ENCODE measurements at regions not wholly inside any gene's neighbourhood (a gene's known extent, or its start where the extent isn't known, plus 50 kb on each side); places are given as distances from the start of the nearest gene placed in this dataset.
"Not testable (repeated sequence)": the region's sequence is repeated elsewhere in the genome, so short reads cannot be mapped to it uniquely, and the experiment has no call there.

DNA sequence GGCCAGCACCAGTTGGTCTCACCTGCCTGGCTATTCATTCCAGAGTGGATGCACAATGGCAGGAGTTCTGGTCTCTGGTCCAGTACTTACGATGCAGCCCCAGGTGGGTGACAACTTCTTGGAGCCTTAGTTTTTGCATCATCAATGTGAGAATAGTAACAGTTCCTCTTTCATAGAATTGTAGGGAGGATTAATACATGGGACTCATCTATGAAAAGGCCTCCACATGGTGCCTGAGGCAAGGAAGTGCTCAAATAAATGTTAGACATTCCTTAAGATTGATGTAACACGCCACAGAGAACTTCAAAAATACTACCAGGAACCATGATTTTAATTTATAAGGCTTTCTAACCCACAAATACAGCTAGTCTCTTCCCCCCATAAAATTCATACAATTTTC is 120.1 kb upstream of the CHST15 start:
- DNase-seq (ENCODE audit: low spot score): no peak

DNA sequence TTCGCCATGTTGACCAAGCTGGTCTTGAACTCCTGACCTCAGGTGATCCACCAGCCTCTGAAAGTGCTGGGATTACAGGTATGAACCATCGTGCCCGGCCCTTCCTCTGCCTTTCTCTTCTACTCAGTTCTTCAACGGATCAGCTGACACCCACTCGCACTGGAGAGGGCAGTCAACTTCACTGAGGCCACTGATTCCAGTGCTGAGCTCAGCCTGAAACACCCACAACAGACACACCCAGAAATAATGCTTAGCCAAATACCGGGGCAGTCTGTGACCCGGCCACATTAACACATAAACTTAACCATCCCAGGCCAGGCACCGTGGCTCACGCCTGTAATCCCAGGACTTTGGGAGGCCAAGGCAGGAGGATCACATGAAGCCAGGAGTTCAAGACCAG is 119.3 kb upstream of the CHST15 start:
- no peak for DNase-seq (ENCODE audit: low spot score)

DNA sequence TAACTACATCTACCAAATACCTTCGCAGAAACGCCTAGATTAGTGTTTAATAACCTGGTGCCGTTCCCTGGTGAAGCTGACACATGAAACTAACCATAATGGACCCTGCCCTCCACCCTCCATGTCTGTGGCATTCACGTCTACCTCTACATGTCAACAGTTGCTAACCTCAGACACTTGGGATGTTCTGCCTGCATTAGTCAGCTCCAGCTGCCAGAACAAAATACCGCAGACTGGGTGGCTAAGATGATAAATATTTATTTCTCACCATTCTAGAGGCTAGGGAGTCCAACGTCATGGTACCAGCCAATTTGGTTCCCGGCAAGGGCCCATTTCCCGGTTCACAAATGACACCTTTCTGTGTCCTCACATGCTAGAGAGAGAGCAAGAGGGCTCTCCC is 118.5 kb upstream of the CHST15 start:
- DNase-seq (ENCODE audit: low spot score): no peak

DNA sequence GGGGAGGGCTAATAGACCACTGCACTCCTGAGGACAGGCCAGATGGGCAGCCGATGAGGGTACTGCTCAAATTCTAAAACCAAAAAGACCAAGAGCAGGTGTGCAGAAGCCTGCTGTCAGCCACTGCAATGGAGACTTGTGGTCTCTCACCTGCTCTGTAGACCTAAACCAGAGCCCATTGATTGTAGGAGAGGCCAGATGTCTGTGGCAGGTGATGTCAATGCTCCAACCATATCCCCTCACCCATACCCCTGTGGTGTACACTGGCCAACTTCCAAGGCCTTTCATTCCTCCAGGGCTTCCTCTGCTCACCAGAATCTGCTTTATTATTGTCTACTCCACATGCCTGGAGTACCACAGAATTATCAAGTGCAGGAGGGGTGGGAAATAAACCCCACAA is 116.9 kb upstream of the CHST15 start:
- DNase-seq (ENCODE audit: low spot score): no peak

DNA sequence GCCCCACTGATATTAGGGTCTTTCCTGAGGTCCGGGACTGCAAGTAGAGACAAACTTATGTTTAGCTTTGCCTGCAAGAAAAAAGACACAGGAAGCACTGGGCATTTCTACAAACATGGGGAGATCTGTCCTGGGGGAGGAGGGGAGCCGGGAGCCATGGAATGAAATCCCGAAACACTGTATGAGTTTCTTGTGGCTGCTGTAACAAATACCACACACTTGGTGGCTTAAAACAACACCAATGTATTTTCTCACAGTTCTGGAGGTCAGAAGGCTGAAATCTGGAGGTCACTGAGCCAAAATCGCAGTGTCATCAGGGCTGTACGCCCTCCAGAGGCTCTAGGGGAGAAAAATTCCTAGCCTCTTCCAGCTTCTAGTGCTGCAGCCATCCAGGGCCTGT is 114.0 kb upstream of the CHST15 start:
- no peak for DNase-seq (ENCODE audit: low spot score)

DNA sequence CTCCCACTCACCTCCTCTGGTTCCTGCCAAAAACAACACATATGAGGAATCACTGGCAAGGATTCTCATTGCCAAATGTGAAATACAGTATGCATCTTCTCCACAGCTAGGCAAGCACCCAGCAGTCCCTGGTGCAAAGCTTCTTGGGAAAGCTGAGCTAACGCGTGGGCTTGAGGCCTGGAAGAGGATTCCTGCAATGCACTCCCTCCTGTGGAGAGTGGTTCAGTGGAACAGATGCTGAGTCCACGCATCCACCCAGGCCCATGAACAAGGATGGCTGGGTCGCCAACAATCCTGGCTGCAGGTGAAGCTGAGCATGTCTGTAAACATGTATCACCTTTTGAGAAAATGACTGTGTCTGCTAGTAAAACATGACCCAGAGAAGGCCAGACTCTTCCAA is 113.2 kb upstream of the CHST15 start:
- DNase-seq (ENCODE audit: low spot score): no peak

DNA sequence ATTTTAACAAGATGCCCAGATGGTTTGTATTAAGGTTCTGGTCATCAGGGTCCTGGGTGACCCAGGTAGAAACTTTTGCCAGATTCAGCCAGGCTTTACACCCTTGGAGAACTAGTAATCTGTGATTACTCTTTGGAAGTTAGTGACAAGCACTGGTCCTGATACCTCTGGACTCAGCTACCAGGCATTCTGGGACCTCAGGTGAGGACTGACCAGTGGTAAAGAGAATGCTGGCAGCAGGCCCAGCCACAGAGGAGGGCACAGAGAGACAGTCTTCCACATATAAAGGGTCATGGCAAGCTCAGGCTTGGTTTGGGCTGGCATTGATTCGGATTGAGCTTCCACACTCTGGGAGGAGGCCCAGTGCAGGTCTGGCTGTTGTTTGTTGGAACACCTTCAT is 112.0 kb upstream of the CHST15 start:
- DNase-seq (ENCODE audit: low spot score): no peak

DNA sequence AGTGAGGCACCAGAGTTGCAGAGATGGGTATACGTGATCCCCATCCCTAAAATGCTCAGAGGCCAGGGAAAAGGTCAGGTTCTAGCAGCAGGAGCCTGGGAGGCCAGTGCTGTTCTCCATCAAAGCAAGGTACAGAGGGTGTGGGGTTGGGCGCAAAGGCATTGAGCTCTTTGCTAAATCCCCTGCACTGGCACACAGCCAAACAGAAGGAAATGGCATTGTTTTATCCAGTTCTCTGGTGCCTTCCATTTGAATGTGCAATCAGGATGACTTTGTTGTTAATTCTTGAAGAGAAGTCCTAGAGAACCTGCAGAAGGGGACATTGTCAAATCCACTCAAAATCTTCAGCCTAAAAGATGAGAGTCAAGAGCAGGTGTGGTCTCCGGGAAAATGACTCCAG is 111.3 kb upstream of the CHST15 start:
- DNase-seq (ENCODE audit: low spot score): no peak

DNA sequence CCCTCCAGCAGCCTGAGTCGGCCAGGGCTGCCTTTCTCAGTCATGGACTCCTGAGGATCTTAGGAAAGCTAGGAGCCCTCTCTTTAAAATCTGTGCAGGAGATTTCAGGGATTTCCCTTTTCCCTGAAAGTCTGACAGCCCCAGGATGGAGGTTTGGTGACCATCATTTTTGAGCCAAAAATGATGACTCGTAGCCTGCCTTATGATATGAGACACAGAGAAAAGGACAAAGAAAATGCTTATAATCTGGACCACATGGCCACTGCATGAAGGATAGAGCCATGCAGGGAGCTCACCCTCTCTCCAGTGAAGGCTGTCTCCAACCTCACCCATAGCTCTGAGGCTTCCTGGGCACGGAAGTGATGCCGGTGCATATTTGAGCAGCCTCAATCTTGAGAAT is 106.6 kb upstream of the CHST15 start:
- DNase-seq (ENCODE audit: low spot score): no peak

DNA sequence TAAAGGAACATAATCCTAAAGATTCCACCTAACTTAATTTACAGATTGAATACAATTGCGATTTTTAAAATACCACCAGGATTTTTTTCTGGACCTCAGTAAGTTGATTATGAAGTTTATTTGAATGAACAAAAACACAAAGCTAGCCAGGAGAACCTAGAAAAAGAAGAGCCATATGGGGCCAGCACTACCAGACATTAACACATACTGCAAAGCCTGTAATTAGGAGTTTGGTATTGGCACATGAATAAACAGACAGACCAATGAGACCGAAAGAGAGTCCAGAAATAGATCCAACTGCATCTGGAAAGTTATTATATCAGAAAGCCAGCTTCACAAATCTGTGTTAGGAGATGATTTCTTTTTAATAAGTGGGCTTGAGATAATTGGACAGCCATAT is 105.5 kb upstream of the CHST15 start:
- DNase-seq (ENCODE audit: low spot score): no peak

DNA sequence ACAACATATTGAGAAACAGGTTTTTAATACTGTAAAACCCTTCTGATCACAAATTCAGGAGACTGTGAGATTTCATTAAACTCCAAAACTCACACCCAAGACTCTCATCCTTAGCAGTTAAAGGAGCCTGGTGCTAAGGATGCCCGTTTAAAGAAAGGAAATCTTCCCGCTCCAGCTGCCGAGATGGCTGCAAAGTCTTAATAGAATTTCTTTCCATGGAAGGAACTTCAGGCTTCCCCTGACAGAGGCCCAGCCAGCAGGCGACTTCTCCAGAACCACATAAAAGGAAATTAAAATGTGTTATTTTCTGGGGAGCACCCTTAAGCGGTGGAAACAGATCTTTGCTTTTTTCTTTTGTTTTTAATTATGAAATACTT is 104.7 kb upstream of the CHST15 start:
- no peak for DNase-seq (ENCODE audit: low spot score)

DNA sequence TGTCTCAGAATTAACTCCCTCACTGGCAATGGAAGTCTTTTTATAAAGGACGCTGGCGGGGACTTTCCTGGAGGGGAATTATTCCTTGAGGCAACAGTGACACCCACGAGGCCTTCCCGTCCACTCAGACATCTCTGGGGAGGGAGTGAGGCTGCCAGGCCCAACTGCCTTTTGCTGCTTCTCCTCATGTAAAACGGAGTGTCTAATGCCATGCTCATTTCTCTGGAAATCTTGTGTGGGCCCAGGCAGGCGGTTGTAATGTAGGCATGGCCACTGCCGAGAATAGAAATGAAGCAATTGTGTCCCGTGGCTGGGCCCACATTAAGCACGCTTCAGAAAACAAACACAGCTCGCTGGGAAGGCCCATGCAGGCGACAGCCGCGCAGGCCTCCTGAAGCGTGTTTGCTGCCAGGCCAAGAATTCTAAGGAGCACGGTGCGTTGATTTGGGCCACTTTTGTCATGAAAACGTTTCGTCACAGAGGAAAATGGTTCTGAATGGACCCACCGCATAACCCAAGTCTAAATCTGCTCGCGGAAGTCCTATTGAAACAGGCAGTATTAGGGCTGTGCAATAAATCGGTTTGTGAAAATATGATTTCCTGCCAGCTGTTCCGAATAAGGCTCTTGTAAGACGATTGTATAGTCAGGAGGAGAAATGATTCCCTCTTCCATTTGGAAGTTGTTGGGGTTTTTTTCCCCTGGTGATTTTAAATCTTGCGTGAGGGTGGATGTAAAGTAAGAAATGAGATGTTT is 104.2 kb upstream of the CHST15 start:
- DNase-seq (ENCODE audit: low spot score): peak; percentile 15

DNA sequence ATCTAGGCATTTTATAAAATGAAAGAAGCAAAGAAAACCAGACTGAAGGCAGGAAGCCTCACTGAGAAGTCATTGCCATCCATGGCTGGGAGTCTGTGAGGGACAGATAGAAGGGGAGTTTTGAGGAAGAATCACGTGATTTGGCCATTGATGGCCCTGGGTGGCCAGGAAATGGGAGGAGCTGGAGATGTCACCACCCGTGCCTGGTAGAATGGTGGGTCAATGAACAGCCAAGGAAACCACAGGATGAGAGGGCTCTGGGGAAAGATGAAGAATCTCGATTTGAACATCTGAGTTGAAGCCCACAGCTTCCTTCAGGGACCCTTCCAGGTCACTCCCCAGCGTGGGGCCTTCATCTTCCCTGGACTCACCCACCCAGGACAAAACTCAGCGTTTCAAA is 103.3 kb upstream of the CHST15 start:
- no peak for DNase-seq (ENCODE audit: low spot score)

DNA sequence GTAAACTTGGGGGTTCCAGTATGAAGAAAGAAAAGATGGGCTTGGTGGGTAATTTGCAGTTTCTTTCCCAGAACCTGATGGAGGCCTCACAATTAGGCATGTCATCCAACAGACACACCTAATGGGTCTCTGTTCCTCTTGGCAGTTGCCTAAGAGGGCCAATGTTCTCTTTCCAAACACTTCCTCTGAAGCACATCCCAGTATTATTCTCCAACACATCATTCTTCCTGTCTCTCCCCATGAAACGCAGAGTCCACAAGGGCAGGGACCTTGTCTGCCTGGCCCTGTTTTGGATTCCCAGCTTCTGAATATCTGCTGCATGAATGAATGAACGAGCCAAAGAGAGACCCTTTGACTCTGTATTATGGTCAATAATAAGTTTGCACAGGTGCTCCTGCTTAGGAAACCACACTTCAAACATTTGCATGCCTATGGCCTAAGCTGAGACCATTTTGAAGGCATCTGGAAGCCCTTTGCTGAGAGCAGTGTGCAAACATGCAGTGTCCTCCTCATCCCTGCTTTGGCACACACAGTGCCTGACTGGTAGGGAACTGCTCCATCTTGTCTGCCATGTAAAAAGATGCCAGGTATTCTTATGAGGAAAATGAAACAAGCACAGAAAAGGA is 100.9 kb upstream of the CHST15 start:
- no peak for DNase-seq (ENCODE audit: low spot score)

DNA sequence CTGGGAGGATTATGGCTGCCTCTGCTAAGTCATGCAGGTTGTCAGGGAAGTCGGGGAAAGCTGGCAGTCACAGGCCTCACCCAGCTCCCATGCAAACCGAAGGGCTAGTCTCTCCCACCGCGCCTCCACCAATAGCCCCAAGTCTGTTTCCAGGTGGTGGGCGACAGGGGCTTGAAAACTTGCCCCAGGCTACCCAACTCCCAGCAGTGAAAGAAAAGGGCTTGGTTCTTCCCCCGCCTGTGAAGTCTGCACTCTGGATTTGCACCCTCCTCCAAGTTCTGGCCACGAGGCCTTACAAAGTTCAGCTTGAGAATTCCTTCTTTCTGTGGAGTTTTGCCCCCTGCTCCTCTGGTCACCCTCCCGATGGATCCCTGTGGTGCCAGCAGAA is 99.9 kb upstream of the CHST15 start:
- no peak for DNase-seq (ENCODE audit: low spot score)

DNA sequence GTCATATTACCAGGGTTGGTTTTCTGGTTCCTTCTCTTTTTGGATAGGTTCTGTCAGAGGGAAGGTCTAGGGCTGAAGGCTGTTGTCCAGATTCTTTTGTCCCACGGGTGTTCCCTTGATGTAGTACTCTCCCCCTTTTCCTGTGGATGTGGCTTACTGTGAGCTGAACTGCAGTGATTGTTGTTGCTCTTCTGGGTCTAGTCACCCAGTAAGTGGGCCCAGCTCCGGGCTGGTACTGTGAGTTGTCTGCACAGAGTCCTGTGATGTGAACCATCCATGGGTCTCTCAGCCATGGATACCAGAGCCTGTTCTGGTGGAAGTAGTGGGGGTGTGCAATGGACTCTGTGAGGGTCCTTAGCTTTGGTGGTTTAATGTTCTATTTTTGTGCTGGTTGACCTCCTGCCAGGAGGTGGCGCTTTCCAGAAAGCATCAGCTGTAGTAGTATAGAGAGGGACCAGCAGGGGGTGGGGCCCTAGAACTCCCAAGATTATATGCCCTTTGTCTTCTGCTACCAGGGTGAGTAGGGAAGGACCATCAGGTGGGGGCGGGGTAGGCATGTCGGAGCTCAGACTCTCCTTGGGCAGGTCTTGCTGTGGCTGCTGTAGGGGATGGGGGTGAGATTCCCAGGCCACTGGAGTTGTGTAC is 99.4 kb upstream of the CHST15 start:
- not testable (repeated sequence) for DNase-seq (ENCODE audit: low spot score)

DNA sequence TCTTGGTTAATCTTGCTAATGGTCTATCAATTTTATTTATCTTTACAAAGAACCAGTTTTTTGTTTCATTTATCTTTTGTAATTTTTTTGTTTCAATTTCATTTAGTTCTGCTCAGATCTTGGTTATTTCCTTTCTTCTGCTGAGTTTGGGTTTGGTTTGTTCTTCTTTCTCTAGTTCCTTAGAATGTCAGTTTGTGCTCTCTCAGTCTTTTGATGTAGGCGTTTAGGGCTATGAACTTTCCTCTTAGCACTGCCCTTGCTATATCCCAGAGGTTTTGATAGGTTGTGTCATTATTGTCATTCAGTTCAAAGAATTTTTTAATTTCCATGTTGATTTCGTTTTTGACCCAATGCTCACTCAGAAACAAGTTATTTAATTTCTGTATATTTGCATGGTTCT is 97.1 kb upstream of the CHST15 start:
- not testable (repeated sequence) for DNase-seq (ENCODE audit: low spot score)

DNA sequence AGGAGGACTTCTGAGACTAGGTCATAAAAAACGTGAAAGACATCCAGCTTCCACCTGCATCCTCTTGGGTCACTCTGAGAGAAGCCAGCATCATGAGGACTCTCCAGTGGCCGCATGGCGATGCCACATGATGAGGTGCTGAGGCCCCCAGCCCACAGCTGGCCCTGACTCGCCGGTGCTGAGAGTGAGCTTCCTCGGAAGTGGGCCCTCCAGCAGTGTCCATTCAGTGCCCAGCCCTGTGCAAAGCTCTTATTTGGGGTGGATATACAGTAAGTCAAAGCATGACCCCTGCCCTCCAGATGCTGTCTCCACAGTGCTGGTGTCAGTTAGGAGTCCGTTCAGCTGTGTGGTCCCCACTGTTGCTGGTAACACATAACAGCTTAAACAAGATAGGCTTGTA is 93.6 kb upstream of the CHST15 start:
- no peak for DNase-seq (ENCODE audit: low spot score)

DNA sequence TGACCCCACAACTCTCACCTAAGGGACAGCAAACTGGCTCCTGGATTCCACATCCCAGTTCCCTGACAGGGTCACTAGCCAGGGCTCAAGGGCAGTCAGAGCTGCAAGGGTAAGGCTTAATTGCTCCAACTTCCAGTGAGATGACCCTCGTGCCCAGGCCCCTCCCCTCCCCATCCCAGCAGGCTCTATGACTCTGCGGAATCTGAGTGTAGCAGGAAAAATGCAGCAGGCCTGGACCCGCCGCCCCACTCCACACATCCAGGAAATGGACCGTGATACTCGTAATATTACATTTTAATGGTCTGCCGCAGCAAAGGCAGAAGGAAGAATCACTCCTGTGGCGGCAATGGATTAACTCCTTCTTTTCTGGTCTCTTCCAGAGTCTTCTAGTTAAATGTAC is 91.7 kb upstream of the CHST15 start:
- DNase-seq (ENCODE audit: low spot score): no peak

DNA sequence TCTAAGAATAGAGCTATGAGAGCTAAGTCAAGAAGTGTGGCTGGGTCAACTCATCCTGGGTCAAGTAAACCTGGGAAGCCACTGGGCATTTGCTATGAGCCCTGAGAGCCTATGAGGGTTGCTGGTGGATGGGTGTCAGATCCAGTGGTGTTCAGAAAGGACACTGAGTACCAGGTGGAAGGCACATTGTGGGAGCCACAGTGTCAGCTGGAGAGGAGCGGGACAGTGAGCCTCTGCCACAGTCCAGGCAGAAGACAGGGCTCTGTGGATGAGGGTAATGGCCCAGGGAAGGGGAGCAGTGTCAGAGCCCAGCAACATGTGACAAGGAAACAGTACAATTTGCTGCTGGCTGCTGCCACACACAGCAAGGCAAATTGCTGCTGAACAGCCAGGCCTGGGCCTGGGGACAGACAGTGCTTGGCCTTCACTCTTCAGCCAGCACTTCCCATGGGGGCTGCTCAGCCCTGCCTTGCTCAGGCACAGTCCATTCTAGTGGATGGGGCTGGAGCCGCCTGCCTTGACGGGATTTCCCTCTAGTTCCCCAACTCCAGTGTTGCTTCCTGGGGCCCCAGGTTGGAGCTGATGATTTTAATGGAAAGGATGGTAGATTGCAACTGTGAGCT is 90.9 kb upstream of the CHST15 start:
- DNase-seq (ENCODE audit: low spot score): no peak

DNA sequence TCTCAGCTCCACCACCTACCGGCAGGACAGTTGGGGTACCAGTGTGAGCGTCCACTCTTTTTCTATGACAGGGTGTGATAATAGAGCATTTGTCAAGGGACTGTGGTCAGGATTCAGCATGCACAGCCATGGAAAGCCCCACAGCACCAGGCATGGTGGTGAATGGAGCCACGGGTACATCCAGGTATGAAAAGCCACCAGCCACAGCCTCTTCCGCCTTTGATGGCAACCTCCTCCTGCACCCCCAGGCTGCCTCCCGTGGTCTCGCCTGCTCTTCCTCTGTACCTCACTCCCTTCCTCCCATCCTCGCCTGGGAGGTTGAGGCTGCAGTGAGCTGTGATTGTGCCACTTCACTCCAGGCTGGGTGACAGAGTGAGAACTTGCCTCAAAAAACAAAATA is 90.2 kb upstream of the CHST15 start:
- no peak for DNase-seq (ENCODE audit: low spot score)

DNA sequence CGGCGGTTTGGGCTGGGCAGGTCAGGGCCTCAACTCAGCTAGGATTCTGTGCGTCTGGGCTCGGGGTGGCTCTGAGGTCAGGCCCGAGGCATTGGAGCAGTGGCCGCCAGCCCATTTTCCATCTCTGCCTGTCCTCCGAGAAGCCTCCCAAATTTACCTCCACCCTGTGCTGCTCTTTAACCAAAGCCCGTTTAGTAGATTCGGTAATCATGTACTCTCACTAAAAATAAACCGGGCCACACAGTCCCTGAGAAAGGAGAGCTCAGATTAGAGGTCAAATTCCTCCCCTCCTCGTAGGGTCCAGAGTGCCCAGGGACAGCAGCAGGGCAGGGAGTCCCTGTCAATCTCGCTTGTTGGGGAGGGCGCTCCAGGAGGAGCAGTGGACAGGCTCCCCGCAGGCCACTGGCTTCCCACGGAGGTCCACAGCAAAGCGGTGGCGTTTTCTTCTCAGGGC is 88.7 kb upstream of the CHST15 start:
- no peak for DNase-seq (ENCODE audit: low spot score)

DNA sequence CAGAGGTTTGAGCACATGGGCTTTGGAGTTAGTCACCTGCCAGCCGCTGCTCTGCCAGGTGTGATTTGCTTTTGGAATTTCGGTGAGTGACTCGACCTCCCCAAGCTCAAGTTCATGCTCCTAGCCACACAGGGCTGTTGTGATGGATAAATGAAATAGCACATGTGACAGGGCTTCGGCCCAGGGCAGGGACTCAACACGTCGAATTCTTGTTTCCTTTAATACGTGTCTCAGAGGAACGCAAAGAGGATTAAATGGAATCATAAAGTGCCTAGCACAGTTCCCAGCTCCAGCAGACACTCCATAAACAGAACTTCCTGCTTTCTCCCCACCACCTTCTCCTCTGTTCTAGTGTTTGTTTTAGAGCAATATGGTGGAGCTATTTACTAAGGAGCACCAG is 88.3 kb upstream of the CHST15 start:
- no peak for DNase-seq (ENCODE audit: low spot score)
